Pons (tissue), 1 donor: ENCODE measurements at regions not wholly inside any gene's neighbourhood (a gene's known extent, or its start where the extent isn't known, plus 50 kb on each side); places are given as distances from the start of the nearest gene placed in this dataset.

ENCODE experiments used
- DNase-seq: peaks from one replicate; pipeline ENCODE4 v3.0.0-alpha.2; 2016; ENCODE audit warnings: low spot score

DNA sequence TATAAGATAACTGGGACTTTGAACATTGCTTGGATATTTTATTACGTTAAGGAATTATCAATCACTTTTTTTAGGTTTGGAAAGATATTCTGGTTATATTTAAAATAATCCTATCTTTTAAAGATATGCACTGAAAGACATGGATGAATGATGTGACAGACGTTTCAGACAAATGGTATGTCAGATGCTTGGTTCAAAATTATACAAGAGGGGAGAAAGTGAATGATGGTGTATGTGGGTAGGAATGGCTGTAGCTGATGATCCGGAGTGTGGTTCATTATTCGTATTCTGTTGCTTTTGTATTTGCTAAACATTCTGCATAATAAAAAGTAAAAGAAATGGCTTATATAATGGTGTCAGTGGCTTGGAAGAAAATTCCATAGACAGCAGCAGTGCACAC lies 51.0 kb upstream of the SNRPB2 start:
- no peak for DNase-seq

DNA sequence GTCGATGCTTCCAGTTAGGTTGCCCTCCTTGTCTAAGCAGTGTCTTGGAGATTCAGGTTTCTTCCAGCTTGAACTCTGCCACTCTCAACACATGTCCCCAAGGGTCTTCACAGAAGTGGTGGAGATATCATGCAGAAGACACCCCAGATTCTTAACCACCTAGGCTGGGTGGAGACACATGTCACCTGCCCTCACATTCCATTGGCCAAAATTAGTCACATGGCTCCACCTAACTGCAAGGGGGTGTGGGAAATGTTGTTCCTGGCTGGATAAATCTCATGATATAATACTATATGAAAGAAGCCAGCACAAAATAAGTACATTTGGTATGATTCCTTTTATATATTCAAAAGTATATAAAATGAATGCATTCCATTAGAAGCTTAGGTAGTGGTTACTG lies 52.9 kb upstream of the SNRPB2 start:
- DNase-seq, result no peak

DNA sequence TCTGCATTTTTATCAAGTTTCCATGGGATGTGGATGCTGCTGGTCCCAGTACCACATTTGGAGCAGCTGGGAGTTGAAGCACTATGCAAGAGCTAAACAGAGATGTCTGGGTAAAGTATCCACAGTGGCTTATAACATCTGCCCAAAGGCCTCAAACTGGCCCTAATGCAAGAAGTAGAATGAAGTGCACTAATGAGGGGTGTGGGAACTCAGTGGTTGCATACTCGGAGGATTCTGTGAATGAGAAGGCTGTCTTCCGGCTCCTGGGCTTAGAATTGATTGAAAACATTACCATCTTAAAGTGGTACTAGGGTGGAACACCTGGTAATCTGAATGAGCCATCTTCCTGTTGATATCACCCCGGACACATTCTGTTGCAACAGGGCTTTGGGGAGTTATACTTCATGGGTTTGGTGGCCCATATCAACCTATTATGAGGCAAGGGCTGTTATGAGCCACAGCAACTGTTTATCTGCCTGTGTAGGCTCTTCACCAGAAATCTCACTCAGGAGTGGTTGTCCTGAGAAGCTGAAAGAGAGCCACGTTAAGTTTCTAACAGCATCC lies 54.7 kb upstream of the SNRPB2 start:
- DNase-seq, result no peak

DNA sequence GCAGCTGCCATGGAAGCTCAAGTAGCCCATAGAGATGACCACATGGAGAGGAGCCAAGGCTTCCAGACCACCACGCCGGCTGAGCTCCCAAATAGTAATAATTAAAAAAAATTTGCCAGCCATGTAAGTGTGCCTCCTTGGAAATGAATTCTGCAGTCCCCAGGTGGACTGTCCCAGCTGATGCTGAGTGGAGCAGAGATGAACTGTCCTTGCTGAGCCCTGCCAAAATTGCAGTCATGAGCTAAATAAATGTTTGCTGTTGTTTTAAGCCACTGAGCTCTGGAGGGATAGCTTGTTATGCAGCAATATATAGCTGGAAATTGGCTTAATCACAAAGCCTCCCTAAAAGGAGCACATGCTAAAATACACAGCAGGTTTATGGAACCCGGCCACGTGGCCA lies 55.6 kb upstream of the SNRPB2 start:
- no peak for DNase-seq

DNA sequence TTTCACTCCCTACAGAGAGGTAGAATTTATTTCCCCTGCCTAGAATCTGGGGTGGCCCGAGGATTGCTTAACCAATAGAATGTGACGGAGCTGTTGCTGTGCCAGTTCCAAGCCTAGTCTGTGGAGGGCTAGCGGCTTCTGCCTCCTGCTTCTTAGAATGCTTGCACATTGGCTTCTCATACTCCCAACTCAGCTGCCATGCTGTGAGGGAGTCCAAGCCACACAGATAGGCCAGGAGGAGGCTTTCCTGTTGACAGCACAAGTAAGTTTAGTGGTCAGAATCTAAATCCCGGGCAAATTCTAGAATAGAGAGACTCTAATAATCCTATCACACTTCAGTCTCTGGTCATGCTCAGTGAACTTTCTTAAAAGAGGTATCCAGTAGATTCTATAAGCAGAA lies 57.5 kb upstream of the SNRPB2 start:
- no peak for DNase-seq

DNA sequence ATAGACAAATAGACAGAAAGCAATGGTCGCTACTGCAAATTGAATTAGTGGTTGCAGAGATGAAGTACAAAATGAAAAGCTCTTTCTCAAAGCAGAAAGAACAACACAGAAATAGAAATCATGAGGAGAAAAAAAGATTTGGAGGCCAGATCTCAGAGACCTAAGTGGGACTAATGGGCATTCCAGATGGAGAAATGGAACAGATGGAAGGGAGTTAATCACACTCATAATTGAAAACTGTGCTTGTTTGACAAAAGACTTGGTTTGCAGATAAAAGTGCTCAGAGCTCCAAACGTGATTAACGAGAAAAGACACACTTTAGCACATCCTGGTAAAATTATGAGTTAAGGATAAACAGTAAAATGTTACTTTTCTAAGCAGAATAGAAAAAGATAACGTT lies 58.1 kb upstream of the SNRPB2 start:
- DNase-seq, result no peak

DNA sequence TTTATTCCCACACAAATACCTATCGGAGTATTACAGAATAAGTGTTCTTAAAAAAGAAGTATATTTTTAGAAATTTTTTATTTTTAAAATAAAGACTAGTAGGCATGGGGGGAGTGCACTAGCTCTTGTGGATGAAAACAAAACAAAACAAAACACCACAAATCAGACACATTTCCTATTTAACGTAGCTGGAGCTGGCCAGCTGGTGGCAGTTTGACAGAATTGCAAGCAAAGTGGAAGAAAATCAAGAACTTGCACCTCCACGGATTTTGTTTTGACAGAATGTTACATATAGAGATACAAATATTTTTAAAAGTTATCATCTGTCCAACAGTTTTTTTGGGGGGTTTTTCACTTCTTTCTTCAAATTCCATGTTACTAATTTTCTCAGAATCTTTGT lies 63.6 kb upstream of the SNRPB2 start:
- no peak for DNase-seq

DNA sequence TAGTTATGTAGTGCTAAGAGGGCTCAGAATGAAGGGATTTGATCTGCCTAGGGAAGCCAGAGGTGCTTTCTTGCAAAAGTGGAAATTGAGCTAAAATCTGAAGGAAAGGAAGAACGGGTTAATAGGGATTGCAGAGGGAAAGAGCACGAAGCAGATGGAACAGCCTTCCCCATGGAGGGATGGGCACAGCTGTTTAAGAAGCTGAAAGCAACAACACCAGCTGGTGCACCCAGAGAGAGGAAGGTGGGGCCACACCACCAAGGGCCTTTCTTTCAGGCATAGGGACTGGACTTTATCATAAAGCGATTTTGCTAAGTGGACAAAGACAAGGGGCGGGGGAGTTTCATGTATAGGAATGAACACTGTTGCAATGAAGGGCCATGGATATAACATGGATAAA lies 65.8 kb upstream of the SNRPB2 start:
- DNase-seq, result no peak

DNA sequence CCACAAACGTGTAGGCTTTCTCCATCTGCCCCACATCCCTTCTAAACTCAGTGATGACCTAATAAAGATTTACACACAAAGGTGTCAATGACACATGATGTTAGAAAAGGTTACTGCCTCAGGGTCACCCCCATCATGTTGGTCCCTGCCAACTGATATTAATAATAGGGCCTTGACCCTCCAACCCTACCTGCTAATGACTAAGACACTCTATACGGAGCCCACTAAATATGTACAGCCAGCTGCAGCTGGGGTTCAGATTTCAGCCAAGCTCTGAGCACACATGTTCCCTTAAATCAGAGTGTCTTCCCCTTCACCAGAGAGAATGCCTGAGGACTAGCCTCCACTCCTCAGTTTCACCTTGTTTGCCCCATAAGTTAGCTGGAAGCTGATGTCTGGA lies 67.4 kb upstream of the SNRPB2 start:
- DNase-seq, result no peak

DNA sequence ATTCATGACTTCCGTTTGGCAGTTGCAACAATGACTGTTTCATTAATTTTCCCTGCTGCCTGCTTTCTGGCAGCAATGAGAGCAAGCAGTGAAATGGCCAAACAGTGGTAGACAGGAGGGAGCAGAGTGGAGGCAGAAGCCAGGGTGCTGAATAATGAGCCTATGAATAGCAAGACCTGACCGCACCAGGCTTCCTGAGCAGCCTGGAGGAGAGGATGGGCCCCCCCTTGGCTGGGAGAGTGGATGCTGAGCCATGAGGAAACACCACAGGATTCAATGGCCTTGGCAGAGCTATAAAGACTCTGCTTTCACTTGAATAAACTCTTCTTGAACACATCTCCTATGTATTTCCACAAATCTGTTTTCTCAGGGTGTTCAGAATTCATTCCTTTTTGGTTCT lies 68.1 kb upstream of the SNRPB2 start:
- peak; percentile 88 for DNase-seq

DNA sequence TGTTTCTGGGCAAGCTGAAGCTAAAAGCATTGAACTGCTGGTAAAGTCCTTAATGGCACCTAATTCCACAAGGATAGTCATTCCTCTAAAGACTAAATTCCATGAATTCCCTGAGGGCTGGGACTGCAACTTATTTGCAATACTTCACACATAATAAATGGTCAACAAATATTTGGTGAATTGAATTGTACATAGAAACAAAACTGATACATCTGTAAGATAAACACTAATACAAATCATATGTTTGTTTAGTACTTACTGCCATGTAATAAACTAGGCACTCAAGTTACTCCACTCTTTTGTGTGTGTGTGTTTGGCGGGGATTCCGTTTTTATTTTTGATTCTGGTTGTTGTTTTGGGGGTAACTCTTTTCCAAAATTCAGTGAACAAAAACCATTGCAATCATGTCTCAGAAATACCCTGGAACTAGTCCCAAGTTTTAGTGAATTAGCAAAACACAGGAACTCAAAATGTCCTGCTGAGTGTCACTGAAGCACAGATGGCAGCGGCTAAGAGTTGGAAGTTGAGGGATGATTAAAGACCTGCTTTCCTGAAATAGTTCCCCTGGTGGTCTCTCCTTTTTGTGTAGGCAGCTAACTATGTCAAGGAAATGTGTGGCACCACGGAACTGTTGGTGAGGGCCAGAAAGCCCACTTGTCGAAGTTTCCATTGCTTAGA lies 74.8 kb upstream of the SNRPB2 start:
- DNase-seq, result no peak

DNA sequence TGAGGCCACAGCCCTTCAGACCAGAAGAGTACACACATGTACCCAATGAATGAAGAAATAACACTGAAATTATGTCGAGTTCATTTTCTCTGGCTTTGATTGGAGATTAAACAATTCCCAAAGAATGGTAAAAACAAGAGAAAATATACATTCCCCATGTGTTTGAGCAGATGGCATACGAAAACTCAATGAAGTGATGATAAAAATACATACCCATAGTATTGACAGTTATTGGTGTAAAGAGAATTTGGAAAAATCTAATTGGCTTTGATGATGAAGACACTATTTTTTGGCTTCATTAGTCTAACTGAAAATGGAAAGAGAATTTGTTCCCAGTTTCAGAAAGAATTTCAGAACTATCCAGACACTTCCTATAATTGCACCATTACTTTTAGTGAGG lies 76.6 kb upstream of the SNRPB2 start:
- DNase-seq, result no peak

DNA sequence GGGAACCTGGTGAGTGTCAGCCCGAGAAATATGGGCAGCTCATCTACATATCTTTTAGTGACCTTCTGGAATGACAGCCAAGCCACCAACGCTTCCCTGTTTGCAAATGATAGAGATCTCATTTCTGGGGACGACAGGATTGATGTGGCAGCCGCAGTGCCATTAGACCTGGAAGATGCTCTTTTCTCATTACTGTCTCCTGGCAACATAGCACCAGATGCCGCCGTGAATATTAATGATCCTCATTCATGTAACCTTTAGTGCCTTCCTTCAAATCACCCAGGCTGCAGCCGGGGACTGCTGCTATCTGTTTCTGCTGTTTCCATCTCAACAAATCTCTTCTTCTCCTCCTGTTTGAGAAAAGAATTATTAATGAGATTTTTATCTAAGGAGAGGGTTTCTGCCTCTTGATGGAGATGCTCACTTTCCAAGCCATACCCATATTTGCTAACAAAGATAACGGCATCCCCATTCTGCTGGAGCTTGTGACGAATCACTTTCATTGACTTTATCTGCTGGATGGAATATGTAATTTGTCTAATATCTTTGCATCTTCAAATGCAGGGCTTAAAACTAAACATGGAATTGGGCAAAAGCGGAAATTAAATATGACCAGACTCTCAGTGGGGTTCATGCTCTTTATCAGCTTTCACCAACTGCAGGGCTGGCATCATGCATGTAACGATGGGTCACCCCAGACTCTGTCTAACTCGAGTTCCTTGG lies 74.8 kb upstream of the KIF16B start:
- no peak for DNase-seq

DNA sequence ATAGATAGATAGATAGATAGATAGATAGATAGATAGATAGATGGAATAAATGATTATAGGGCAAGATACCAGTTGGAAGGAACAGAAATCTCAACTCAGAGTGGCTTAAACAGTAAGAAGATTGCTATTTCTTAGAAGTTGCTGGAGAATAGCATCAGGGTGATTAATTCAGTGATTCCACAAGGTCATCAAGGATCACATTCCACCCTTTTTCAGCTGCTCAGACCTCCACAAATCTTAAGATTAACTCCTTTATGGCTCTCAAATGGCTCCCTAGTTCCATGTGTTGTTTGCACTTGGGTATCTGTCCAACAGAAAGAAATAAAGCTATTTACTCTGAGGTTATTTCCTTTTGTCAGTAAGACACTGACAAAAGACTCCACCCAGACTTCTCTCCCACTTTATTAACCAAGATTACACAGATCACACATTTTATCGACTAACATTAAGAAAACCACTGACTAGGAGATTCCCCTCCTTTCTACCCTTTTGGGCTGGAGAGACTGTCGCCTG lies 68.3 kb upstream of the KIF16B start:
- DNase-seq, result no peak

DNA sequence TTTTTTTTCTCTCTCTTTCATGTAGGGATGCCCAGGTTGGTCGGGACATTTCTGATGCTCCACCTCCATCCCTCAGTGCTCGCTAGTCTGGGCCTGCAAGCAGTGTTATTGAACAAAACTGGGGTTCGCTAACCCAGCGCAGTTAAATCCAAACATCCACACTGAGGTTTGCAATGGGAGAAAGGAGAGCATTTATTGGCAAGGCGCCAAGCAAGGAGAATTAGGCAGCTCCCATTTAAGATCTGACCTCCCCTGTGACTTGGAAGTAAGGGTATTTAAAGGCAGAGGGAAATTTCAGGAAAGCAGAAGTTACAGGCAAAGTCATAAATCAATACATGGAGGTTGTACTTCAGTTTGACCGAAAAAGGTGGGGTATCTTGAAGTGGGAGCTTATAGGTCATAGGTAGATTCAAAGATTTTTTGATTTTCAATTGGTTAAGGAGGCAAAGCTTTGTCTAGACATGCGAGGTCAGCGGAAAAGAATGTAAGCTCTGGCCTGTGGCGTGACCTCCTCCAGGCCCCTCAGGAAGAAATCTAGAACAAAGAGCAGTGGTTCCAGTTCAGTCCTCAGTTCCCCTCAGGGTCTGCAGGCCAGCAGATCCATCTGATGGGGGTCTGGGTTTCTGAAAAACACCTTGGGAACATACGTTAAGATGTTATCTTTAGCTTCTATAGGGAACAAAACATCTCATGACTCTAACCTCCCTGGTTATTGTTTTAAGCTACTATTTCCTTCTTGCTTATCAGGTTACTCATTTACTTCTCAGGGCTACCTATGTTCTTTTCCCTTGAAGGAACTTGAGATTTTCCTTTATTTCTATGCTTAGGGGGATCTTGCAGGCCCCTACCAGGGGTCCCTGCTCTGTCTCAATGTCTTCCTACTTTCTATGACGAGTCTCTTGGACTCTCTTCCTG lies 66.0 kb upstream of the KIF16B start:
- no peak for DNase-seq

DNA sequence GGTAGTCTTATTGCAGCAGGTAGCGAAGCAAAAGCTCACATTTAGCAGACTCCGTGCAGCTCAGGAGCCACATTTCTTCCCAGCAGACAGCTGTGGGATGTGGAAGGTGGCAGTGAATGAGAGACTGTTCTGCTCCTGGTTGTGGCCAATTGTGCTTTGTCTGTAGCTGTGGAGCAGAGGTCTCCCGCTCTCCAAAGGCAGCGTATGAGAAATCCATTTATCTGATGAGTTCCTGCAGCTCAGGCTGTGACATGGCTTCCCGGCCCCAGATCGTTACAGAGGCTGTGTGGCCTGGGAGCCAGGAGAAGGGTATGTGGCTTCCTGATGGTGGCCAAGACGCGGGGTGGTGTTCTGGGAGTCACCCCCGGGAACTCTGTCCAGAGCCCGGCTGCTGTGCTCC lies 64.5 kb upstream of the KIF16B start:
- peak; percentile 19 for DNase-seq

DNA sequence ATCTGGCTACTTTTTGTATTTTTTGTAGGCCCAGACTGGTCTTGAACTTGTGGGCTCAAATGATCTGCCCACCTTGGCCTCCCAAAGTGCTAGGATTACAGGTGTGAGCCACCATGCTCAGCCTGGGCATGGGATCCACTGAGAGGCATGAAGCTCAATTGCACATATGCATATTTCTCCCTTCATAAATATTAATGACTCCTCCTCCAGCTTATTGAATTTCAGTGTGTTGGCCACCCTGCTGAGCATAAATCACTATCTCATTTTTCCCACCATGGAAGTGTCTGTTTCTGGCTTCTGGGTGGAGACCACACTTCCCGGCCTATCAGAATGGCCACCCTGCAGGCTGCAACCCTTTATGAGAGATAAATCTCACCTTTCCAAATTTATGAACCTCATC lies 53.6 kb upstream of the KIF16B start:
- DNase-seq, result no peak

DNA sequence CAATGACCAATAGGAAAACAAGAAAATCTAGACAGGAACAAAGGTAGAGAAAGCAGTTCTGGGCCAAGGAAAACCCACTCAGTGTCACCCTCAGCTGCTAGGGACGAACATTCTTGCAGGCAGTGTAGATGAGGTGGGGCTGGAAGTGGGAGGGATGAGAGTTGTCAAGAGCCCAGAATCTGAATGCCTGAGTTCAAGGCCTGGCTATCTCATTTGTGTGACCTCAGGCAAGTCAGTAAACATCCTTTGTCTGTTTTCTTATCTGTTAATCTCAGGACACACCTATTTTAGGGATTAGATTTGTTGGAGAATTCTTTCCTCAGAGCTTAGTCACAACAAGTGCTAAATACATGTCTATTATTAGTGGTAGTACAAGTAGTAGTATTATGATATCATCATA lies 50.9 kb upstream of the KIF16B start:
- no peak for DNase-seq
